IMR-90 (cell line): ENCODE measurements at regions not wholly inside any gene's neighbourhood (a gene's known extent, or its start where the extent isn't known, plus 50 kb on each side); places are given as distances from the start of the nearest gene placed in this dataset.

Experiments used
- ATAC-seq: fragments of 200-7000 bp; cut with Tn5 transposase; 2 replicates; pipeline ENCODE4 v1.9.1; 2020; ENCODE audit warnings: low read depth, mild to moderate bottlenecking, moderate library complexity
- BruUV-seq: library from RNA; stranded (reverse); fragments of 400-500 nt; replicated peaks from 2 replicates; lab custom pipeline; 2021; lab: Mats Ljungman, UMichigan
- CTCF ChIA-PET: fragments of 300-600 bp; formaldehyde crosslinking; extraction: SDS; loops from one replicate; lab custom pipeline; 2021; ENCODE audit warnings: antibody characterized with exemption; lab: Yijun Ruan, JAX
- POLR2A ChIA-PET: fragments of 300-600 bp; sonication (Branson Sonifier 250); formaldehyde crosslinking; loops from one replicate; lab custom pipeline; 2022; ENCODE audit warnings: antibody characterized with exemption; ENCODE audit not compliant: unreplicated experiment; lab: Charles Lee
- DNase-seq: peaks from one replicate; pipeline ENCODE4 v3.0.0; 2013
- H2AFZ ChIP-seq: replicated peaks from 2 replicates; pipeline ENCODE3; 2013; ENCODE audit warnings: low read length, mild to moderate bottlenecking; ENCODE audit not compliant: poor library complexity
- H2AK5ac ChIP-seq: 2 replicates; pipeline ENCODE4 v1.6.1; 2013; ENCODE audit warnings: low read depth, low read length, inconsistent platforms
- H2AK9ac ChIP-seq: replicated peaks from 2 replicates; pipeline ENCODE3; 2013; ENCODE audit warnings: mild to moderate bottlenecking, low read depth, low read length, moderate library complexity; ENCODE audit not compliant: poor library complexity
- H2BK120ac ChIP-seq: 2 replicates; pipeline ENCODE4 v1.6.1; 2013; ENCODE audit warnings: low read depth, low read length, inconsistent platforms
- H2BK15ac ChIP-seq: 3 replicates; pipeline ENCODE4 v1.6.1; 2013; ENCODE audit warnings: low read depth, low read length, inconsistent platforms
- H2BK20ac ChIP-seq: 2 replicates; pipeline ENCODE4 v1.6.1; 2013; ENCODE audit warnings: low read depth, mild to moderate bottlenecking, inconsistent platforms, low read length, moderate library complexity
- H2BK5ac ChIP-seq: 2 replicates; pipeline ENCODE4 v1.6.1; 2013; ENCODE audit warnings: mild to moderate bottlenecking, low read depth, low read length, inconsistent platforms; ENCODE audit not compliant: poor library complexity, severe bottlenecking
- H3K14ac ChIP-seq: replicated peaks from 2 replicates; pipeline ENCODE4 v1.6.1; 2013; ENCODE audit warnings: low read depth, low read length, inconsistent platforms
- H3K18ac ChIP-seq: 2 replicates; pipeline ENCODE4 v1.6.1; 2013; ENCODE audit warnings: low read depth, low read length, control low read depth
- H3K23ac ChIP-seq: 2 replicates; pipeline ENCODE4 v1.6.1; 2013; ENCODE audit warnings: low read depth, low read length, inconsistent platforms
- H3K27ac ChIP-seq: 2 replicates; pipeline ENCODE4 v1.5.1; 2013; ENCODE audit warnings: mild to moderate bottlenecking, control low read depth, low read length; ENCODE audit not compliant: insufficient read depth
- H3K27me3 ChIP-seq: 2 replicates; pipeline ENCODE4 v1.6.1; 2013; ENCODE audit warnings: low read length; ENCODE audit not compliant: control insufficient read depth, insufficient read depth
- H3K36me3 ChIP-seq: 2 replicates; pipeline ENCODE4 v1.6.1; 2013; ENCODE audit warnings: low read length, mixed read lengths; ENCODE audit not compliant: control insufficient read depth, insufficient read depth
- H3K4ac ChIP-seq: 2 replicates; pipeline ENCODE4 v1.6.1; 2013; ENCODE audit warnings: low read depth, low read length, inconsistent platforms
- H3K4me1 ChIP-seq: 2 replicates; pipeline ENCODE4 v1.6.1; 2013; ENCODE audit warnings: low read length, mixed read lengths; ENCODE audit not compliant: control insufficient read depth, insufficient read depth
- H3K4me2 ChIP-seq: 2 replicates; pipeline ENCODE4 v1.6.1; 2013; ENCODE audit warnings: low read depth, mild to moderate bottlenecking, control low read depth, low read length, moderate library complexity
- H3K4me3 ChIP-seq: 2 replicates; pipeline ENCODE4 v1.5.1; 2013; ENCODE audit warnings: low read depth, mild to moderate bottlenecking, control low read depth, low read length, moderate library complexity; ENCODE audit not compliant: insufficient read depth
- H3K56ac ChIP-seq: 2 replicates; pipeline ENCODE4 v1.6.1; 2013; ENCODE audit warnings: low read length, inconsistent platforms; ENCODE audit not compliant: insufficient read depth; ENCODE audit errors: extremely low read depth
- H3K79me1 ChIP-seq, 2 experiments: 2 replicates each; pipeline ENCODE4 v1.6.1; 2013; ENCODE audit warnings: low read length in 2 of 2, inconsistent platforms in 1 of 2, low read depth in 1 of 2
- H3K9ac ChIP-seq: 2 replicates; pipeline ENCODE4 v1.6.1; 2013; ENCODE audit warnings: low read depth, low read length, control low read depth
- H3K9me1 ChIP-seq: 2 replicates; pipeline ENCODE4 v1.6.1; 2013; ENCODE audit warnings: low read length, inconsistent platforms; ENCODE audit not compliant: insufficient read depth
- H3K9me3 ChIP-seq: 2 replicates; pipeline ENCODE4 v1.6.1; 2013; ENCODE audit warnings: low read length; ENCODE audit not compliant: control insufficient read depth, insufficient read depth
- H4K20me1 ChIP-seq: 2 replicates; pipeline ENCODE4 v1.6.1; 2013; ENCODE audit warnings: low read length, inconsistent platforms; ENCODE audit not compliant: insufficient read depth
- H4K5ac ChIP-seq: 2 replicates; pipeline ENCODE4 v1.6.1; 2013; ENCODE audit warnings: mild to moderate bottlenecking, low read depth, low read length, control low read depth
- H4K8ac ChIP-seq, 2 experiments: 2 replicates each; pipeline ENCODE4 v1.6.1; 2013; ENCODE audit warnings: low read depth in 2 of 2, low read length in 2 of 2, control low read depth in 1 of 2, inconsistent platforms in 1 of 2
- H4K91ac ChIP-seq: 2 replicates; pipeline ENCODE4 v1.6.1; 2013; ENCODE audit warnings: low read depth, low read length, inconsistent platforms; ENCODE audit not compliant: insufficient read depth
- CEBPB ChIP-seq: IDR thresholded peaks from 2 replicates; pipeline ENCODE4 v1.6.1; 2012; ENCODE audit warnings: low read depth, low read length, improper control_type of control experiment
- CHD1 ChIP-seq: IDR thresholded peaks from 2 replicates; pipeline ENCODE4 v1.6.1; 2012; ENCODE audit warnings: low read depth, low read length, improper control_type of control experiment
- FOS ChIP-seq: fragments of 150-350 bp; IDR thresholded peaks from 2 replicates; pipeline ENCODE4 v1.6.1; 2016; ENCODE audit warnings: low read depth, low read length
- MAZ ChIP-seq: IDR thresholded peaks from 2 replicates; pipeline ENCODE4 v1.6.1; 2012; ENCODE audit warnings: low read depth, mild to moderate bottlenecking, low read length, improper control_type of control experiment, moderate library complexity, borderline replicate concordance
- MXI1 ChIP-seq: IDR thresholded peaks from 2 replicates; pipeline ENCODE4 v1.6.1; 2012; ENCODE audit warnings: low read depth, mild to moderate bottlenecking, low read length, moderate library complexity, borderline replicate concordance
- NFE2L2 ChIP-seq: fragments of 150-350 bp; IDR thresholded peaks from 2 replicates; pipeline ENCODE4 v1.6.1; 2016; ENCODE audit warnings: low read depth, mild to moderate bottlenecking, low read length
- POLR2A ChIP-seq: IDR thresholded peaks from 2 replicates; pipeline ENCODE4 v1.6.1; 2012; ENCODE audit warnings: mild to moderate bottlenecking, low read depth, low read length
- RAD21 ChIP-seq: IDR thresholded peaks from 2 replicates; pipeline ENCODE4 v1.6.1; 2012; ENCODE audit warnings: low read length, improper control_type of control experiment
- RCOR1 ChIP-seq: IDR thresholded peaks from 2 replicates; pipeline ENCODE4 v1.6.1; 2012; ENCODE audit warnings: mild to moderate bottlenecking, low read length, improper control_type of control experiment; ENCODE audit not compliant: insufficient replicate concordance
- RFX5 ChIP-seq: IDR thresholded peaks from 2 replicates; pipeline ENCODE4 v1.8.0; 2012; ENCODE audit warnings: low read depth, mild to moderate bottlenecking, low read length, moderate library complexity
- WGBS, 2 experiments: methylation state at CpG; one replicate each; pipeline versions ENCODE4 v1.1.5 to v1.1.7; 2013; ENCODE audit warnings: missing lambda C conversion rate in 2 of 2; ENCODE audit not compliant: insufficient read length in 1 of 2; ENCODE audit errors: extremely low coverage in 2 of 2; 5-methylcytosine and 5-hydroxymethylcytosine counted together
- dilution Hi-C: fragments of 300-500 bp; cut with HindIII; formaldehyde crosslinking; loops from one replicate; pipeline ENCODE4 v1.14.3; 2018; ENCODE audit warnings: low sequenced_read_pairs; ENCODE audit not compliant: unreplicated experiment
- in situ Hi-C: fragments of 300-500 bp; cut with MboI; formaldehyde crosslinking; loops from 3 replicates; pipeline ENCODE4 v1.14.3; 2019; ENCODE audit warnings: low sequenced_read_pairs, inconsistent platforms, mixed read lengths
- intact Hi-C: fragments of 100-400 bp; cut with micrococcal nuclease; formaldehyde crosslinking; loops from 2 replicates; pipeline ENCODE4 v1.10.0; 2022

GRCh38 chr3:80978216-80978969, 783.1 kb downstream of the GBE1 start:
- Histone ChIP-seq H2BK120ac (no peak overlapping the region), H3K9ac (no peak overlapping the region), H2BK5ac (no peak overlapping the region), H3K27ac (no peak overlapping the region), H3K18ac (no peak overlapping the region), H3K4ac (no peak overlapping the region), H2AK9ac (no peak overlapping the region), H3K23ac (no peak overlapping the region), H3K9me1 (no peaks in the 10 kb centered on the region), H4K91ac (no peak overlapping the region), H3K79me1 (no peaks in the 10 kb centered on the region), H3K14ac (no peak overlapping the region), H3K4me1 (no peaks in the 10 kb centered on the region), H3K36me3 (no peaks in the 10 kb centered on the region), H3K4me2 (no peak overlapping the region), H3K4me3 (no peak overlapping the region), H3K27me3 (no peaks in the 10 kb centered on the region), H2AK5ac (no peak overlapping the region), H3K56ac (no peak overlapping the region), H4K20me1 (no peaks in the 10 kb centered on the region), H2BK20ac (no peak overlapping the region), H2BK15ac (no peak overlapping the region), H2AFZ (no peak overlapping the region), H4K8ac (no peak overlapping the region), H4K5ac (no peak overlapping the region), H3K9me3 (no peaks in the 10 kb centered on the region)
- POLR2A ChIA-PET: no interaction called here
- CTCF ChIA-PET: no interaction called here
- no CpG with 5 or more reads among the region's 4 CpGs for WGBS, 2 experiments
- dilution Hi-C loops: no loop called here
- intact Hi-C loops: no loop called here
- no peak for ATAC-seq
- TF ChIP-seq CEBPB (no peak), POLR2A (no peak), RAD21 (no peak), NFE2L2 (no peak), CHD1 (no peak), MAZ (no peak), RFX5 (no peak), FOS (no peak), RCOR1 (no peak), MXI1 (no peak)
- no TSS peak for BruUV-seq
- no peak for DNase-seq
- in situ Hi-C loops: no loop called here
